SH-SY5Y (cell line): ENCODE measurements at regions not wholly inside any gene's neighbourhood (a gene's known extent, or its start where the extent isn't known, plus 50 kb on each side); places are given as distances from the start of the nearest gene placed in this dataset.

ENCODE experiments used
- GATA2 ChIP-seq: IDR thresholded peaks from 2 replicates; pipeline ENCODE4 v1.6.1; 2011; ENCODE audit warnings: mild to moderate bottlenecking, low read depth, low read length
- GATA3 ChIP-seq: IDR thresholded peaks from 2 replicates; pipeline ENCODE4 v1.6.1; 2011; ENCODE audit warnings: low read depth, mild to moderate bottlenecking, low read length, moderate library complexity

DNA sequence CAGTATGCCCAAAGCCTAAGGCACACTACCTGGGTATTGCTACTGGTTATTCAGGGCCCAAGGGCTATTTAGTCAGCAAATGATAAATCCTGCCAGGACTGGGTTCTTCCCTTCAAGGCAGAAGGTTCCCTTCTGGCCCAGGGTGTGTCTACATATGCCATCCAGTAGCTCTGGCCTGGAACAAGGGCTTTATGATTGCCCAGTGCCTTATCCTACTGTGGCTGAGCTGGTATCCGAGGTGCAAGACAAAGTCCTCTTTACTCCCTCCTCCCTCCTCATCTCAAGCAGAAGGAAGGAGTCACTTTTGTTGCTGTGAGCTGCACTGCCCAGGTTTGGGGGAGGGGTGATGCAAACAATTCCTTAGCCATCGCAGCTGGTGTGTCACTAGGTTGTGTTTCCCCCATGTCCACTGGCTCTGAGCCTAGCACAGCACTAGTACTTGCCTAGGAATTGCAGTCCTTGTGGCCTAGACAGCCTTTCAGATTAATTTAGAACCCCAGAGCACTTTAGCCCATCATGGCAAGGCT is 221.8 kb upstream of the TGFBR2 start:
- TF ChIP-seq GATA2: no peak
- no peak for TF ChIP-seq GATA3
